MM.1S (cell line): ENCODE measurements at regions not wholly inside any gene's neighbourhood (a gene's known extent, or its start where the extent isn't known, plus 50 kb on each side); places are given as distances from the start of the nearest gene placed in this dataset.

Experiments
- DNase-seq: peaks from one replicate; pipeline ENCODE4 v3.0.0-alpha.2; 2015
- H2AFZ ChIP-seq: fragments of 300-600 bp; sonication (generic); 2 replicates; pipeline ENCODE4 v1.6.0; 2016; ENCODE audit warnings: antibody characterized with exemption, low read length
- H3F3A ChIP-seq: fragments of 300-600 bp; sonication (generic); 2 replicates; pipeline ENCODE4 v1.6.1; 2016; ENCODE audit warnings: mild to moderate bottlenecking, antibody characterized with exemption, low read length, moderate library complexity, mixed read lengths; ENCODE audit not compliant: insufficient read depth
- H3K27ac ChIP-seq: fragments of 300-600 bp; sonication (generic); 2 replicates; pipeline ENCODE4 v1.5.1; 2016; ENCODE audit warnings: mild to moderate bottlenecking, low read length
- H3K27me3 ChIP-seq: fragments of 300-600 bp; sonication (generic); replicated peaks from 2 replicates; pipeline ENCODE4 v1.6.0; 2016; ENCODE audit warnings: low read length; ENCODE audit not compliant: insufficient read depth
- H3K36me3 ChIP-seq: fragments of 300-600 bp; sonication (generic); replicated peaks from 2 replicates; pipeline ENCODE4 v1.6.1; 2016; ENCODE audit warnings: mild to moderate bottlenecking, low read length, mixed read lengths; ENCODE audit not compliant: insufficient read depth
- H3K4me1 ChIP-seq: fragments of 300-600 bp; sonication (generic); 2 replicates; pipeline ENCODE4 v1.6.1; 2016; ENCODE audit warnings: low read length, mixed read lengths
- H3K4me2 ChIP-seq: fragments of 300-600 bp; sonication (generic); 2 replicates; pipeline ENCODE4 v1.6.0; 2016; ENCODE audit warnings: low read depth, low read length
- H3K4me3 ChIP-seq: fragments of 300-600 bp; sonication (generic); 2 replicates; pipeline ENCODE4 v1.5.1; 2016; ENCODE audit warnings: low read length, mixed read lengths
- H3K79me2 ChIP-seq: fragments of 300-600 bp; sonication (generic); 2 replicates; pipeline ENCODE4 v1.6.1; 2016; ENCODE audit warnings: mixed run types, low read length, mixed read lengths
- H3K9ac ChIP-seq: fragments of 300-600 bp; sonication (generic); 2 replicates; pipeline ENCODE4 v1.6.1; 2016; ENCODE audit warnings: low read length, mixed read lengths
- H3K9me2 ChIP-seq: fragments of 300-600 bp; sonication (generic); replicated peaks from 2 replicates; pipeline ENCODE4 v1.6.1; 2016; ENCODE audit warnings: mild to moderate bottlenecking, low read length, mixed read lengths; ENCODE audit not compliant: insufficient read depth
- H3K9me3 ChIP-seq: fragments of 300-600 bp; sonication (generic); replicated peaks from 2 replicates; pipeline ENCODE4 v1.6.1; 2016; ENCODE audit warnings: mild to moderate bottlenecking, low read length, mixed read lengths; ENCODE audit not compliant: insufficient read depth
- H4K20me1 ChIP-seq: fragments of 300-600 bp; sonication (generic); 2 replicates; pipeline ENCODE4 v1.6.1; 2016; ENCODE audit warnings: mild to moderate bottlenecking, low read length, moderate library complexity, mixed read lengths; ENCODE audit not compliant: insufficient read depth
- CTCF ChIP-seq: fragments of 300-600 bp; sonication (generic); IDR thresholded peaks from 2 replicates; pipeline ENCODE4 v1.5.1; 2016; ENCODE audit warnings: antibody characterized with exemption, low read length, mixed read lengths
- EZH2 ChIP-seq: fragments of 300-600 bp; sonication (generic); optimal IDR thresholded peaks from 2 replicates; pipeline ENCODE3; 2017; ENCODE audit warnings: low read depth, mild to moderate bottlenecking, antibody characterized with exemption, low read length, mixed read lengths
- EZH2phosphoT487 ChIP-seq: fragments of 300-600 bp; sonication (generic); IDR thresholded peaks from 2 replicates; pipeline ENCODE4 v1.6.1; 2018; ENCODE audit warnings: antibody characterized with exemption, low read length

GRCh38 chr1:86285796-86286195, 110.3 kb downstream of the ODF2L start:
- H3K27me3 ChIP-seq = no peaks in the 10 kb centered on the region
- no peaks in the 10 kb centered on the region for H3K36me3 ChIP-seq
- no peaks in the 10 kb centered on the region for H4K20me1 ChIP-seq
- no peaks in the 10 kb centered on the region for H3K4me1 ChIP-seq
- no peak overlapping the region for H2AFZ ChIP-seq
- no peaks in the 10 kb centered on the region for H3K9me3 ChIP-seq
- no peak overlapping the region for H3K4me2 ChIP-seq
- no peaks in the 10 kb centered on the region for H3K79me2 ChIP-seq
- H3K4me3 ChIP-seq = no peak overlapping the region
- TF ChIP-seq CTCF (no peak), EZH2phosphoT487 (no peak), EZH2 (no peak)
- no peaks in the 10 kb centered on the region for H3K9me2 ChIP-seq
- H3K27ac ChIP-seq = no peak overlapping the region
- DNase-seq = no peak
- H3F3A ChIP-seq = no peaks in the 10 kb centered on the region
- no peak overlapping the region for H3K9ac ChIP-seq

GRCh38 chr1:86282611-86283010, 113.5 kb downstream of the ODF2L start:
- no peaks in the 10 kb centered on the region for H3K9me2 ChIP-seq
- no peak overlapping the region for H3K27ac ChIP-seq
- no peak overlapping the region for H3K4me2 ChIP-seq
- no peaks in the 10 kb centered on the region for H3K36me3 ChIP-seq
- no peaks in the 10 kb centered on the region for H3K4me1 ChIP-seq
- no peak overlapping the region for H3K4me3 ChIP-seq
- H3K27me3 ChIP-seq = no peaks in the 10 kb centered on the region
- no peaks in the 10 kb centered on the region for H3F3A ChIP-seq
- no peaks in the 10 kb centered on the region for H3K9me3 ChIP-seq
- H3K79me2 ChIP-seq = no peaks in the 10 kb centered on the region
- no peak overlapping the region for H3K9ac ChIP-seq
- H4K20me1 ChIP-seq = no peaks in the 10 kb centered on the region
- TF ChIP-seq EZH2 = no peak
- no peak for TF ChIP-seq CTCF
- TF ChIP-seq EZH2phosphoT487 = no peak
- DNase-seq = no peak
- no peak overlapping the region for H2AFZ ChIP-seq

- TF ChIP-seq EZH2phosphoT487 = no peak
- TF ChIP-seq CTCF = no peak
- no peak for TF ChIP-seq EZH2
- Histone ChIP-seq H3K9ac (no peak overlapping the region), H3K4me1 (no peaks in the 10 kb centered on the region), H3K36me3 (no peaks in the 10 kb centered on the region), H4K20me1 (no peaks in the 10 kb centered on the region), H3K9me3 (no peaks in the 10 kb centered on the region), H2AFZ (no peak overlapping the region), H3K79me2 (no peaks in the 10 kb centered on the region), H3K4me2 (no peak overlapping the region), H3K4me3 (no peak overlapping the region), H3F3A (no peaks in the 10 kb centered on the region), H3K9me2 (no peaks in the 10 kb centered on the region), H3K27ac (no peak overlapping the region), H3K27me3 (no peaks in the 10 kb centered on the region)
- DNase-seq = no peak
Measured at GRCh38 chr1:86277936-86278335, 118.2 kb downstream of the ODF2L start.

GRCh38 chr1:86273066-86273465, 116.5 kb upstream of the COL24A1 start:
- no peak overlapping the region for H3K4me3 ChIP-seq
- no peak overlapping the region for H3K9ac ChIP-seq
- TF ChIP-seq CTCF (no peak), EZH2 (no peak), EZH2phosphoT487 (no peak)
- H3K27ac ChIP-seq = no peak overlapping the region
- H3K27me3 ChIP-seq = no peaks in the 10 kb centered on the region
- no peaks in the 10 kb centered on the region for H4K20me1 ChIP-seq
- no peak overlapping the region for H2AFZ ChIP-seq
- H3K9me2 ChIP-seq = no peaks in the 10 kb centered on the region
- H3K9me3 ChIP-seq = no peaks in the 10 kb centered on the region
- H3K36me3 ChIP-seq = no peaks in the 10 kb centered on the region
- no peak overlapping the region for H3K4me2 ChIP-seq
- peaks cover 12% of the 10 kb centered on the region for H3K4me1 ChIP-seq
- no peak for DNase-seq
- no peaks in the 10 kb centered on the region for H3K79me2 ChIP-seq
- H3F3A ChIP-seq = no peaks in the 10 kb centered on the region
